Epidermal melanocyte (primary cell): ENCODE measurements at regions not wholly inside any gene's neighbourhood (a gene's known extent, or its start where the extent isn't known, plus 50 kb on each side); places are given as distances from the start of the nearest gene placed in this dataset.
A peak's percentile ranks its signal among the peaks of the same experiment; 100 is the strongest.
"Not testable (repeated sequence)": the region's sequence is repeated elsewhere in the genome, so short reads cannot be mapped to it uniquely, and the experiment has no call there.

Experiments used
- DNase-seq: peaks from one replicate; pipeline ENCODE4 v3.0.0; 2011; ENCODE audit warnings: low spot score; ENCODE audit not compliant: insufficient read length

DNA sequence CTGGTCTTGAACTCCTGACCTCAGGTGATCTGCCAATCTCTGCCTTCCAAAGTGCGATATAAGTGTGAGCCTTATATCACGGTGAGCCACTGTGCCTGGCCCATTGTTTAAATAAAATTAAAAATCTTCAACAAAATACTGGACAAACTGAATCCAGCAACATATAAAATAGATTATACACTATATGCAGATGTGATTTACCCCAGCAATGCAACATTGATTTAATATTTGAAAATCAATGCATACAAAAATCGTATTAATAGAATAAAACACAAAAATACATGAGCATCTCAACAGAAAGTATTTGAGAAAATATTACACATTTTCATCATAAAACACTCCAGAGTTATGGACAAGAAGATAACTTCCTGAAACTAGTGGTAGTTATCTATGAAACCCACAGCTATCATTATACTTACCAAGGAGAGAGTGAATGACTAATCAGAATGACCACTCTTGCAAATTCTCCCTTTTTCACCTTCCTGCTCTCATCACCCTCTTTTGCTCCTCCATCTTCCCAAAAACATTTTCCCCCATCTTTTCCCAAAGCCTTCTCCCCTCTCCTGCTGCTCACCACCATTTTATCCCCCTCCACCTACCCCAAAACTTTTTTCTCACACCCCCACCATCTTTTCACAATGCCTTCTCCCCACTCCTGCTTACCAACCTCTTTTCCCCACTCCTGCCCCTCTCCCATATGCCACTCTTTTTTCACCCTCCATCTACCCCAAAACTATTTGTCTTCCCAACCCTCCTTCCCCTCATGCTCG lies 122.1 kb upstream of the VPREB1 start:
- no peak for DNase-seq

DNA sequence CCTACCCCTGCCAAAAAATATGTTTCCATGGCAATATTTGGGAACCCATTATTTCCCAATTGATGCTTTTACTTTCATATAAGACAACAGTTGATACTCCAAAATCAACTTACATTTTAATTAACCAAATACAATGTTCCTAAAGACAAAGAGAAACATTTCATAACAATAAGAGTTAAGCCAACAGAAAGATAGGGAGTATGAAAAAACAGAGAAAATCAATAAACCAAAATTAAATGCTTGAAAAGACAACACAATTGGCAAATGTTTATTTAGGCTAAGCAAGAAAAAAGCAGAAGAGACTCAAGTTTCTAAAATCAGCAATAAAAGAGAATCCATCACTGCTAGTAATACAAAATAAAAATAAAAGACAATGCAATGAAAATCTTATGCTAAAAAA lies 123.1 kb upstream of the VPREB1 start:
- DNase-seq: no peak

DNA sequence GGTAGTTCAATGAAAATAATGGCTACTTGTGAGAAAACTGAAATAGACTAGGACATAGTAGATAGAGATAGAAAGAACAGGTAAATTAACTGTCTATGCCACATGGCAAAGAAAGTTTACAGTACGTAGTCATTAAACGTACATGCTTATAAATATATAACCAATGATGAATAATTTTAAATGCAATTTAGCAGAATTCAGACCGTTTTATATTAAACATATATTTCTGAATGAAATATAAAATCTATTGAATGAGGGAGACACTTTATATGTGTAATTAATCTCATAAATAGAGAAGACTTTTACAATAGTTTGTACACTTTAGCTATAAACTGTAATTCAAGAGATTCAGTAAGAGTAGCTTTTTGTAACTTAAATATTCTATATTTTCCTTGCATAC lies 124.4 kb upstream of the VPREB1 start:
- no peak for DNase-seq

DNA sequence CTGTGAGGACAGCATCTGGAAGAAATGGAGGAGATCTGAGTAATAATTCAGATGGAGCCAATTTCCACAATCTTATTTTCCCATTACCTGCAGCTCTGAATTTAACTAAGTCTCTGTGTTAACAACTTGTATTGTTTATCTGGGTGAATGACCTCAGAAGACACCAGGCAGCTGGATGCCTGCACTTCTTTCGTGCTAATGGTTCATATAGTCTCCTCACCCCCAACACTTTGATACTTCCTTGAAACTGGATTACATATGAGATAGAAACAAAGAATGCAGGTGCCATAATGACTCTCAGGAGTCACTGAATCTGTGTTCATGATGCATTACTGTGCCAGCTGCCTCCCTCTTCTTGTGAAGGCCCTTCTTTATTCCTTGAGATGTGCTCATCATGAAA lies 125.6 kb upstream of the VPREB1 start:
- DNase-seq: no peak

DNA sequence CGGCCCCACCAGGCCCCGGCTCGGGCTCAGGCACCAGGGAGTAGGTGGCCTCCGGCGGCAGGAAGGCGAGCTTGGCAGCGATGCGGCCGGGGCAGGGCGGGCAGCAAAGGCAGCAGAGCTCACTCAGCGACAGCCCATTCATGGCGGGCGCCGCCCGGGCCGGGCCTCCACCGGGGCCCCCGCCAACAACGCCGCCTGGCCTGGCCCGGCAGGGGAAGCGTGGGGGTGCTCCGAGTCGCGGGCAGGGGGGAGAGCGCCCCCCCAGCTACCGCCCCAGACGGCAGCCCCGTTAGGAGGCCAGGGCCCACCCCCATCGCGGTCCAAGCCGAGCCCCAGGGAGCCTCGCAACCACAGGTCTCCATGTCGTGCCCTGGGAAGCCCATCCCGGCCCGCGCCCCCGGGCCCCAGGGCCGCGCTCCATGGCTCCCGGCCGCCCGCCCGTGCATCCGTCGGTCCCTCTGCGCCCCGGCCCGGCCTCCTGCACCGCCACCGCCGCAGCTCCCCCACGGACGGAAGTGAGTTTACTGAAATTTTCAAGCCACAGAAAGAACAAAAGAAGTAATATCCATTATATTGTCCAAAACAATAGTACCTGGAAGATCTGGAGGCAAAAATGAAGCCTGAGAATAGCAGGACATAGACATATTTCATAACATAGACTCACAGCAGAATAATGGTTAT lies 126.6 kb upstream of the VPREB1 start:
- DNase-seq: not testable (repeated sequence)

DNA sequence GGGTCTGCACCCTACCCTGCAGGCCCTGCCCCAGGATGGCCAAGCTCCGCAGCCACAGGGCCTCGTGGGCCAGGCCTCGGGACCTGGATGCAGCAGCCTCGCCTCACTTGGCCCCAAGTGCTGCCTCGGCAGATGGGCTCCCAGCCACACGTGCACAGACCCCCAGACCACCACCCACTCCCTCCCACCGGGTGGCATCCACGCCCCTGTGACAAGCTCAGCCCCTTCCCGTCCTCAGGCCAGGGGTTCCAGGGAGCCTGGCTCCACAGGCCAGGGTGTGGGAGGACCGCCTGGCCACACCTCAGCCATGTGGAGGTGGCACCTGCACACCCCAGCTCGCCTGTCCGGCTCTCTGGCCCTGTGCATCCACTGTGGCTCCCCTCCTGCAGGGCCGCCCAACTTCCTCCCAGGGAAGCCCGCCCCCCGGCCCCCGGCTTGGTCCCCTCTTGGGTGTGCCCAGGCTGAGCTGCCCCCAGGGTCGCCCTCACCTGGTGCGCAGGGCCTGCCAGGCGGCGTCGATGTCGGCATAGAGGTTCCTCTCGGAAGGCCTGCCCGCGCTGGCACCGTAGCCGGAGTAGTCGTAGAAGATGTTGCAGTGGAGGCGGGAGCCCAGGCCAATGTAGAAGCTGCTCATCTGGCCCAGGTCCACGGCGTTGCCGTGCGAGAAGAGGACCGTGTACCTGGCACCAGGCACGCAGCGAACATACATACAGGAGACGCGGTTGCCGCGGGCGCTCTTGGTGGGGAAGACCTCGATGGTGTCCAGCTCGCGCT lies 127.4 kb upstream of the VPREB1 start:
- DNase-seq: not testable (repeated sequence)

DNA sequence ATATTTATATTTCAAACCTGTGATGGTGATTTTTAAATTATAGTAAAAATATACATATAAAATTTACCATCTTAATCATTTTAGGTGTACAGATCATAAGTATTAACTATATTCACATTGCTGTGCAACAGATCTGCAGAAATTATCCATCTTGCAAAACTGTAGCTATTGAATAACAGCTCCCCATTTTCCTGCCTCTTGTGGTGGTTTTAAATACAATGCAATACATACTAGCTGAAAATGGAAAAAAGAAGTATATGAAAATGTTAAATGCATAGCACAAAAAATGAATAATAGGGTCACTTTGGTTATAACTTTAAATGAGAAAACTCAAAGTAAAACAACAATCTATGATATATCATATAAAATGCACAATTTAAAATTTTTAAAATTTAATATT lies 130.9 kb upstream of the VPREB1 start:
- no peak for DNase-seq

DNA sequence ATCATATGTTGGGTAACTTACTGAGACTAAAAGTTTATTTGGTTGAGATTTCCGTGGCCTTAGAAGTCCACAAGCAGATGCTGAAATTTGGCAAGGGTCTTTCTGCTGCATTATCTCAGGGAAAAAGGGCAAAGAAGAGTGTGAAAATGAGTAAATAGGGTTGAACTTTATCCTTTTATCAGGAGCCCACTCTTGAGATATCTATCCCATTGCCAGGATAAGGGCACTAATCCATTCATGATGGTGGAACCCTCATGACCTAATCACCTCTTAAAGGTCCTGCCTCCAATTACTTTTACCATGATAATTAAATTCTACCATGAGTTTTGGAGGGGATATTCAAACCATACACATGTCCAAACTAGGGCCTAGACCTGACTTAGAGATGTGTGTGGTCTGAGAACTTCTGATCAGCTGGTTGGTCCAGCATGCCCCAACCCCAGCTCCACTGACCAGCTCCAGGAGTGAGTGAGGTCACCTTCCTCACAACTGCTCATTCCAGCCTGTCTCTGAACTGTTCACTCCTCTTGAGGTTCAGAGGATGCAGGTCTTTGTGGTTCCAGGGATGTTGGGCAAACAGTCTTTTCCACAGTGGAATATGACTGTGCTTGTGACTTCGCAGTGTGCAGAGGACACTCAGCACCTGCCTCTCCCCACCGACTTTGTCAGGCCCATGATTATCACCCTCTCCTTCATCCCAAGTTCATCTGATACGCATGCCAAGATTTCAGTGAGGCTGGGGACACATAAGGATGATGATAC lies 130.1 kb upstream of the TOP3B start:
- no peak for DNase-seq

DNA sequence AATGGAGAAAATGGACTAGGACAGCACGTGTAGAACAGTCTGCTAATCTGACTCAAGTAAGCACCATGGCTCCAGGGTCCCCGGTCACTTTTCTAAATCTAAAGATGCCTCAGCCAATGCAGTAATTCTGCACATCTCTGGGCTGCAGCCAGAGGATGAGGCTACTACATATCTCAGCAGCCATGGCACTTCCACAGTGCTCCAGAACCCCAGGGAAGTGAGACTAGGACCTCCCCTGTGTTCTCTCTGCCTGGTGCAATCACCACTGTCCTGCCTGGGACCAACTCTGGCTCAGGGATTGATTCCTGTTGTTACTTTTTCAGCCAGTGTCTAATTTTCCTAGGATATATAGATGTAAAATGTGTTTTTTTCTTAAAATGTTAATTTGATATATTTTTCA lies 129.4 kb upstream of the TOP3B start:
- no peak for DNase-seq

DNA sequence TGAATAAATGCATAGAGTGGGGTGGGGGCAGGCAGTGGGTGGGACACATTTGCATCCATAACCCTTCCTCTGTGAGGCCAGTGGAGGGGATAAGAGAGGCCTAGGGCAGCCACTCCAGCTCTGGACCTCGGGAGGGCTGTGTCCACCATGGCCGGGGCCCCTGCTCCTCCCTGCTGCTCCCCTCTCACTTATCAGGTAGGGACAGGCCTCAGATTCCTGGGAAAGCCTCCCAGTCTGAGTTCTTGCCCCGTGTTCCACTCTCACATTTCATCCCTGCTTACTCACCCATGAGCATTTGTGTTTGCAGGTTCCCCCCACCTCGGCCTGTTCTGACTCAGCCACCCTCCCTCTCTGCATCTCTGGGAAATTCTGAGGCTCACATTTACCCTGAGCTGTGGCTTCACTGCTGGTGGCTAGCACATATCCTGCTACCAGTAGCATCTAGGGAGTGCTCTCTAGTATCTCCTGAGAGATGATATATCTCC lies 128.7 kb upstream of the TOP3B start:
- no peak for DNase-seq

DNA sequence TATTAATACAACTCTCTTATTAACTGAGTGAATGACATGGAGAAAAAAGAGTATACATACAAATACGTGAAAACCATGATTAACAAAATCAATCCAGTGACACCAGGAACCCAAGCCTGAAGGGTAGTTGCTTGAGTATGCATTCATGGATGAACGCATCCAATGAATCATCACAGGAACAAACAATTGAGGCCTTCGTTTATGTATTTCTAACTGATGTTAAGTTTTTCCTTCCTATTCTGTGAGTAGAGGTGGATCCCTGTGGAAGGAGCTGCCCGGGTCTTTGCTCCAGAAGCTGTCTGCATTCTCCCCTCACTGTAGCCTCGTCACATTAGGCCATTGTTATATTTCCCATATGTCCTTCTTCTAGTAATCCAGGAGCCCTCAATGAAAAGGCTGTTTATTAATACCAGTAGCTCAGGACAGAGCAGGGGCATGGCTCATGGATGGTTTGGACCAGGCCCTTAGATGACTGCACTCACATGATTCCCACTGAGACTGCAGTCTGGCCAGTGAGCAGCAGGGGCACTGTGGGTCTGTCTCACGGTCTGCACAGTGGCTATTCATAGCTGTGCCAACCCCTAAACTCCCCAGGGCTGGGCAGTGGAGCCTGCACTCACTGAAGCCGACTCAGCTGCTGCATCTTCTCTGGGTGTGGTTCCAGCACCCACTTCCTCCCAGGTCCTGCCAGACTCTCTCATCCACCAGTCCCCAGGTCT lies 128.1 kb upstream of the TOP3B start:
- DNase-seq: peak; percentile 33

DNA sequence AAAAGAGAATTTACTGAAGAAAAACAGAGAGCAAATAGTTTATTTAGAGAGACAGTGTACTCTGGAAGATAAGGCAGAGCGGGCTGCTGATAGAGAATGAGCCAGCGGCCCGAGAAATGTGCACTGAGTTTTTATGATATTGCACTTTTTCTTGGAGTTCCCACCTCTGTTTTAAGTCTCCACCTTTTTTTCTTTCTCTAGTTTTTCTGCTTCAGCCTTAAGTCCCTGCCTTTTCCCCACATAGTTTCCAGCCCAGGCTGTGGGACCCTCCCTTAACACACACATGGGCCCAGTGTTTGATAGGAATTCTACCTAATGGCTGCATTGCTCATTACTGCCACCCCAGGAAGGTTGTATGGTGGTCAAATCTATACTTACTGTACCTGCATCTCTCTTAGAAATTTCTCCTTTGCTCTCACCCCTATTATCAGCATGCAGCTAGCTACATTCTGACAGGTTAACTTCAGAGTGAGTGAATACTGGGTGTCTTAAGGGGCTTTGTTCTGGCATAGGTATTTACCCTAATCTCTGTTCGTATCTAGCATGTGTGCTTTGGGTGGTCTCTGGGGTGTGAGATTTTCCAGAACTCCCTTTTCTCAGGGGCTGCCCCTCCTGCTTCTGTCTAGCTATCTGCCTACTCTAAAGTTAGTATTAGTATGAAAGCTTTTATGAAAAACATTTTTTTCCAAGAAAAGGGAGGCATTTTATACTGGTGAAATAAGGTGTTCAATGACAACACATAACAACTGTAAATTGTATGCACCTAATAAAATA lies 127.3 kb upstream of the TOP3B start:
- no peak for DNase-seq

DNA sequence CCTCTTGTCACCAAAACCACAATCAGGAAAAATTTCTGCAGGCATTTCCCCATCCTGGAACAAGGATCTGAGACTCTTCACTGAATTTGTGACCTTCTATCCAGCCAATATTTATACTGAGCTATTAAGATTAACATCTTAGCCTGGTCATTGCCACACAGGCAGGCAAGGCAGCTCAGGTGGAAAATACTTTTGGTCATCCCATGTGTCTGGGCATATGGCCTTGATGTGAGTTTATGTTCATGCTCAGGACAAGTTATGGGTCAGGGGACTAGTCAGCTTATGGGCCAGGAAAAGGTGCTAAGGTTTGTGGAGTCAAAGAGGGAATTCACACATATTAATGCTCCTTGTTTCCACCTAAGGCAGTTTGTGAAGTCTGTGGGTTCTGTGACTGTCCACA lies 124.3 kb upstream of the TOP3B start:
- DNase-seq: no peak

DNA sequence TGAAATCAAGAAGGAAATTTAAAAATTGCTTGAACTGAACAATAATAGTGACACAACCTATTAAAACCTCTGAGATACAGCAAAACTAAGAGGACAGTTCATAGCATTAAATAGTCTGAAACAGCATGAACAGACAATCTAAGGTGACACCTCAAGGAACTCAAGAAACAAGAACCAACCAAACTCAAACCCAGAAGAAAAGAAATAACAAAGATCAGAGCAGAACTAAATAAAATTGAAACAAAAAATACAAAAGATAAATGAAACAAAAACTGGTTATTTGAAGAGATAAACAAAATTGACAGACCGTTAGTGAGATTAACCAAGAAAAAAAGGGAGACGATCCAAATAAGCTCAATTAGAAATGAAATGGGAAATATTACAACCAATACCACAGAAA lies 122.8 kb upstream of the TOP3B start:
- DNase-seq: no peak

DNA sequence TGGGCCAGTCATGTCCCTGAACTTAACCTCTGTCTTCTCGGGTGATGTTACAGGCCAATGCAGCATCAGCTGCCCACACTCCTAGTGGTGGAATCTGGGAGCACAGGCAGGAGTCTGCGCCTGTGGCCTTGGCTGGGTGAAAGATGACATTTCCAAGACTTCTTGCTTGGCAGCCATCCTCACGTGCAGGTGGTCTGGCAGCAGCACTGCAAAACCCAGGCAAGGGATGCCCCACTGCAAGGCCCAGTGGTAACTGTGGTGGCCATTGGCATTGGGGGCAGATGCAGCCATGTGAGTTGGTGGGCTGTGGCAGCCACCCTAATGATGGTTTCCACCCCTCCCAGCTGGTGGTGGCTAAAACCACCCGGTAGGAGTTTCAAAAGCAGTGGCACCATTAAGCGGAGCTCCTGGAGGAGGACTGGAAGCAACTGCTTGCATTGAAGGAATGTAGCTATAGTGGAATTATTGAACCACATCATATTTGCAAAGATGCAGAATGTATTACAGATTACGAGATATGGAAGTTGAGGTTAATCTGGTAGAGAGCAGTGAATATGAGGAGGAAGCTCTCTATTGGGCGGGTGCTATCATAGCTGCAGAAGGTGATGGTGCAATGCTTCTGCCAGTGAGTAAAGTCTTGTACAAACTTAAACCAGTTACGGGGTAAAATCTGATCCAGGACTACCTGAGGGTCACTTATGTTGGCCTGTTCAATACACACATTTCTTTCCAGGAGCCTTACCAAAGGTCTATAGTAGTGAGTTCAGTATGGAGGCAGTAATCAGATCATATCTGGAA lies 120.7 kb upstream of the TOP3B start:
- DNase-seq: no peak

DNA sequence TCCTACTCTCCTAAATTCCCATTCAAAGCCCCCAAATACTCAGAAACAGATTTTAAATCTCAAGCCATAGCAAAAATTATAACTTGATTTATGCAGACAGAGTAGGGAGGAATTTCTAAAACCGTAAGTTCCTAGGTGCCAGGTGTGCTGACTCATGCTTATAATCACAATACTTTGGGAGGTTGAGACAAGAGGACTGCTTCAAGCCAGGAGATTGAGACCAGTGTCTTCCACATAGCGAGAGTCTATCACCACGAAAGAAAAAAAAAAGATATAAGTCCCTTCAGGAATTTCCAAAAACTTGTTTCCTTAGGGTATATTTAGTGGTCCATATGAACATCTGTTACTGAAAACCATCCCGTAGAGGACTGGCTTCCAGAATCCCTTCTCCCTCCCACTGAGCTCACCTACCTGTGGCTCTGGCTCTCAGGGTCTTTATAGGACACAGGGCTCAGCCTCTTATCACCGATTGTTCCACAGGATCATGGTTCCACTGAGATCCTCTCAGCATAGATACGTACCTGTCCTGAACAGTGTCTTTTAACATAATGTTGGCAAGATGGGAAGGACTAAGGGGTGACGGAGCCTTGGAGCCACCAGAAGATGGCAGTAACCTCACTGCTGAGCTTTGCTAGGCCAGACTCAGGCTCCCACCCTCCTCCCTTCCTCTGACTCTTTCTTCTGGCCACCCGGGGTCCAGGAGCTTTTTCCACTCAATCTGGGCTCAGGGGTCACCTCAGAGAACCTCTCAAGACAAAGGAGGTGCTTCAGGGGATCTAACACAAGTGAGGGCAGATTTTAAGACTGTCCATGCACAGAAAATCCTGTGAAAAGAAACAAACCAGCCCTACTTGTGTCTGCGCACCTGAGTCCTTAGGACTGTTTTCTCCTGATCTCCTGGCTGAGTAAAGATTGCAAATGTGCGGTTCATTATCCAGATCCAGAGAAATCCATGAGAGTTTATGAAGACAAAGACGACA lies 117.5 kb upstream of the TOP3B start:
- DNase-seq: no peak

DNA sequence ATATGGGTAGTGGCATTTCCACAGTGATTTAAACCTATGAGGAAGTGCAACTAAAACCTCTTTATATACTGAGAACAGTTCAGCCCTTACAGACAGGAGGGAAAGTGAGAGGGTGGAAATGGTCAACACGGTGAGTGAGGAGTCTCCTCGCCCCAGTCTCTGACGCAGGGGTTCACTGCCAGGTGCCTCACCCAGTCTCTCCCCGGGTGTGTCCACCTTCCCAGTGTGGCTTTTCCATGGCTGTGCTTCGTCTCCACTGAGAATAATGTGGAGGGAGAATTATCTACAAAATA lies 116.6 kb upstream of the TOP3B start:
- DNase-seq: no peak

DNA sequence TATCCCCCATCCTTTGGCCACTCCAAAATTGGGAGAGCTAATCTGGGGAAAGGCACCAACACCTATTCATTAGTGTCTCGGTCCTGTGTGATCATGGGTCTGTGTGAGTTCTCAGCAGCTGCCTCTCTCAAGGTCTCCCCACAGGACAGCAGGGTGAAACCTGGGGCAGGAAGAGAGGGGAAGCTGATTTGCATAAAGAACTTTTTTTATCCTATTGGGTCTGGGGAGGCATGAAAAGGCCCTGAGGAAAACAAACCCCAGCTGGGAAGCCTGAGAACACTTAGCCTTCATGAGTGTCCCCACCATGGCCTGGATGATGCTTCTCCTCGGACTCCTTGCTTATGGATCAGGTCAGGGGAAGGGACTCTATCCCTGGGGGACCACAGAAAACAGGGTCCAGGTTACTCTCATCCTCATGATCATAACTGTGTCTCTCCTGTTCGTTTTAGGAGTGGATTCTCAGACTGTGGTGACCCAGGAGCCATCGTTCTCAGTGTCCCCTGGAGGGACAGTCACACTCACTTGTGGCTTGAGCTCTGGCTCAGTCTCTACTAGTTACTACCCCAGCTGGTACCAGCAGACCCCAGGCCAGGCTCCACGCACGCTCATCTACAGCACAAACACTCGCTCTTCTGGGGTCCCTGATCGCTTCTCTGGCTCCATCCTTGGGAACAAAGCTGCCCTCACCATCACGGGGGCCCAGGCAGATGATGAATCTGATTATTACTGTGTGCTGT lies 116.0 kb upstream of the TOP3B start:
- no peak for DNase-seq
